Thyroid gland (tissue), 4 donors: ENCODE measurements at regions not wholly inside any gene's neighbourhood (a gene's known extent, or its start where the extent isn't known, plus 50 kb on each side); places are given as distances from the start of the nearest gene placed in this dataset.

Experiments used
- CTCF ChIP-seq, 6 experiments: fragments of 200-600 bp in 3 of 6; fragments of 450-650 bp in 3 of 6; sonication (generic) in 3 of 6; IDR thresholded peaks; one replicate each; pipeline ENCODE4 v1.5.1; 2016 to 2019; ENCODE audit warnings: antibody characterized with exemption in 6 of 6, mild to moderate bottlenecking in 2 of 6, inconsistent platforms in 1 of 6, moderate library complexity in 1 of 6
- POLR2A ChIP-seq, 2 donors: fragments of 450-650 bp; IDR thresholded peaks; one replicate each; pipeline ENCODE4 v1.6.1; 2017; ENCODE audit warnings: antibody characterized with exemption in 2 of 2, mild to moderate bottlenecking in 2 of 2, moderate library complexity in 1 of 2

- TF ChIP-seq CTCF (IDR thresholded peaks at IDR 0.05) (no peak), POLR2A (IDR thresholded peaks at IDR 0.05) (no peak)
Observed at GRCh38 chr3:66555214-66555844, 54.5 kb upstream of the LRIG1 start.
